Colonic mucosa (tissue), 4 donors: ENCODE measurements at regions not wholly inside any gene's neighbourhood (a gene's known extent, or its start where the extent isn't known, plus 50 kb on each side); places are given as distances from the start of the nearest gene placed in this dataset.

ENCODE experiments used
- DNase-seq: peaks from one replicate; pipeline ENCODE4 v3.0.0-alpha.2; 2020
- H3K27ac ChIP-seq: fragments of 200-600 bp; one replicate; pipeline ENCODE4 v1.8.0; 2021
- H3K27me3 ChIP-seq: fragments of 200-600 bp; one replicate; pipeline ENCODE4 v1.8.0; 2021
- H3K36me3 ChIP-seq: fragments of 200-600 bp; one replicate; pipeline ENCODE4 v1.8.0; 2021
- H3K4me1 ChIP-seq: fragments of 200-600 bp; one replicate; pipeline ENCODE4 v1.8.0; 2021; ENCODE audit warnings: mild to moderate bottlenecking
- H3K4me3 ChIP-seq: fragments of 200-600 bp; one replicate; pipeline ENCODE4 v1.8.0; 2021
- H3K9ac ChIP-seq, 2 donors: one replicate each; pipeline ENCODE4 v1.7.0; 2013; ENCODE audit warnings: control low read depth in 2 of 2, low read depth in 2 of 2, low read length in 2 of 2
- H3K9me3 ChIP-seq: fragments of 200-600 bp; one replicate; pipeline ENCODE4 v1.8.0; 2021
- CTCF ChIP-seq: fragments of 200-600 bp; IDR thresholded peaks from one replicate; pipeline ENCODE4 v1.8.0; 2022; ENCODE audit warnings: antibody characterized with exemption, mild to moderate bottlenecking
- intact Hi-C: fragments of 100-400 bp; cut with DNase I; formaldehyde crosslinking; loops from one replicate; pipeline ENCODE4 v1.14.1; 2022
- donor health status: healthy.
- donor health status: DM: no; HTN: no; CAD: no.
- donor health status: DM: no; HTN: no; CAD: no.

- intact Hi-C loops: no loop called here
These were observed 154.3 kb downstream of the NDUFA10 start for GRCh38 chr2:239870863-239871262.

GRCh38 chr2:239870276-239870675 lies 154.9 kb downstream of the NDUFA10 start:
- Histone ChIP-seq H3K4me3 (no peak overlapping the region), H3K4me1 (no peaks in the 10 kb centered on the region), H3K36me3 (no peaks in the 10 kb centered on the region), H3K9ac (no peak overlapping the region), H3K27ac (no peak overlapping the region), H3K27me3 (no peaks in the 10 kb centered on the region), H3K9me3 (no peaks in the 10 kb centered on the region)
- intact Hi-C loops: no loop called here
- TF ChIP-seq CTCF: no peak
- DNase-seq: peak; percentile 3

More at GRCh38 chr2:239870863-239871262, 154.3 kb downstream of the NDUFA10 start:
- no peaks in the 10 kb centered on the region for H3K9me3 ChIP-seq
- no peak overlapping the region for H3K27ac ChIP-seq
- no peak overlapping the region for H3K4me3 ChIP-seq
- H3K4me1 ChIP-seq: no peaks in the 10 kb centered on the region
- H3K9ac ChIP-seq: no peak overlapping the region
- DNase-seq: peak; percentile 7
- no peaks in the 10 kb centered on the region for H3K27me3 ChIP-seq
- no peaks in the 10 kb centered on the region for H3K36me3 ChIP-seq
- no peak for TF ChIP-seq CTCF

- no peak for TF ChIP-seq CTCF
- no peaks in the 10 kb centered on the region for H3K4me1 ChIP-seq
- H3K4me3 ChIP-seq: no peak overlapping the region
- H3K27me3 ChIP-seq: no peaks in the 10 kb centered on the region
- no peaks in the 10 kb centered on the region for H3K9me3 ChIP-seq
- peak; percentile 9 for DNase-seq
- intact Hi-C loops: no loop called here
- H3K36me3 ChIP-seq: no peaks in the 10 kb centered on the region
- H3K27ac ChIP-seq: no peak overlapping the region
- H3K9ac ChIP-seq: no peak overlapping the region
These were observed 155.6 kb downstream of the NDUFA10 start for GRCh38 chr2:239869272-239870155.

GRCh38 chr2:239868556-239869181 lies 156.5 kb downstream of the NDUFA10 start:
- Histone ChIP-seq H3K4me1 (no peaks in the 10 kb centered on the region), H3K27me3 (no peaks in the 10 kb centered on the region), H3K4me3 (no peak overlapping the region), H3K9ac (no peak overlapping the region), H3K9me3 (no peaks in the 10 kb centered on the region), H3K36me3 (no peaks in the 10 kb centered on the region), H3K27ac (no peak overlapping the region)
- TF ChIP-seq CTCF: no peak
- intact Hi-C loops: no loop called here
- DNase-seq: no peak

- Histone ChIP-seq H3K4me1 (no peaks in the 10 kb centered on the region), H3K27me3 (no peaks in the 10 kb centered on the region), H3K9me3 (no peaks in the 10 kb centered on the region), H3K4me3 (no peak overlapping the region), H3K36me3 (no peaks in the 10 kb centered on the region), H3K27ac (no peak overlapping the region), H3K9ac (no peak overlapping the region)
- DNase-seq: no peak
- TF ChIP-seq CTCF: no peak
- intact Hi-C loops: no loop called here
These were observed 158.4 kb downstream of the NDUFA10 start for GRCh38 chr2:239866778-239867177.
